Adrenal gland (tissue), 5 donors: ENCODE measurements at regions not wholly inside any gene's neighbourhood (a gene's known extent, or its start where the extent isn't known, plus 50 kb on each side); places are given as distances from the start of the nearest gene placed in this dataset.

Source experiments
- POLR2A ChIP-seq, 2 donors: fragments of 450-650 bp; IDR thresholded peaks; one replicate each; pipeline ENCODE4 v1.6.1; 2017; ENCODE audit warnings: antibody characterized with exemption in 2 of 2, mild to moderate bottlenecking in 2 of 2, moderate library complexity in 1 of 2
- TF ChIP-seq, protein P1 (sequence below), 6 experiments: fragments of 450-650 bp in 4 of 6; fragments of 200-600 bp in 2 of 6; sonication (generic) in 1 of 6; IDR thresholded peaks; 1 replicate in 5 of 6; 2 replicates in 1 of 6; pipeline versions ENCODE4 v1.5.1 to v1.8.0; 2016 to 2021; ENCODE audit warnings: antibody characterized with exemption in 6 of 6, mild to moderate bottlenecking in 2 of 6, moderate library complexity in 1 of 6
- donor health status: DM: no; HTN: no; CAD: no.

- TF ChIP-seq, protein P1, sequence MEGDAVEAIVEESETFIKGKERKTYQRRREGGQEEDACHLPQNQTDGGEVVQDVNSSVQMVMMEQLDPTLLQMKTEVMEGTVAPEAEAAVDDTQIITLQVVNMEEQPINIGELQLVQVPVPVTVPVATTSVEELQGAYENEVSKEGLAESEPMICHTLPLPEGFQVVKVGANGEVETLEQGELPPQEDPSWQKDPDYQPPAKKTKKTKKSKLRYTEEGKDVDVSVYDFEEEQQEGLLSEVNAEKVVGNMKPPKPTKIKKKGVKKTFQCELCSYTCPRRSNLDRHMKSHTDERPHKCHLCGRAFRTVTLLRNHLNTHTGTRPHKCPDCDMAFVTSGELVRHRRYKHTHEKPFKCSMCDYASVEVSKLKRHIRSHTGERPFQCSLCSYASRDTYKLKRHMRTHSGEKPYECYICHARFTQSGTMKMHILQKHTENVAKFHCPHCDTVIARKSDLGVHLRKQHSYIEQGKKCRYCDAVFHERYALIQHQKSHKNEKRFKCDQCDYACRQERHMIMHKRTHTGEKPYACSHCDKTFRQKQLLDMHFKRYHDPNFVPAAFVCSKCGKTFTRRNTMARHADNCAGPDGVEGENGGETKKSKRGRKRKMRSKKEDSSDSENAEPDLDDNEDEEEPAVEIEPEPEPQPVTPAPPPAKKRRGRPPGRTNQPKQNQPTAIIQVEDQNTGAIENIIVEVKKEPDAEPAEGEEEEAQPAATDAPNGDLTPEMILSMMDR (IDR thresholded peaks at IDR 0.05) = no peak
- no peak for TF ChIP-seq POLR2A (IDR thresholded peaks at IDR 0.05)
These were observed 75.5 kb upstream of the VSTM2B start for GRCh38 chr19:29450306-29450705.
